ENCODE measurements at regions not wholly inside any gene's neighbourhood (a gene's known extent, or its start where the extent isn't known, plus 50 kb on each side); places are given as distances from the start of the nearest gene placed in this dataset.

- Histone ChIP-seq H2AFZ (ENCODE audit: low read length) (no peak overlapping the region), H3K4me1 (ENCODE audit: insufficient read depth, low read length) (peaks cover 14% of the 10 kb centered on the region; the same call in 1 of the 2 replicates), H2BK120ac (ENCODE audit: low read depth, low read length, poor library complexity, severe bottlenecking) (no peak overlapping the region), H2BK12ac (ENCODE audit: insufficient read length, low read depth, low read length) (no peak overlapping the region), H3K79me2 (ENCODE audit: insufficient read depth, low read length) (no peaks in the 10 kb centered on the region), H2BK5ac (ENCODE audit: insufficient read length, low read length) (no peak overlapping the region), H2AK5ac (ENCODE audit: insufficient read length, low read length) (no peak overlapping the region), H3K9ac (ENCODE audit: extremely low read depth, insufficient read length, low read length) (no peak overlapping the region), H3K23ac (ENCODE audit: insufficient read length, low read depth, low read length) (no peak overlapping the region), H3K4me2 (ENCODE audit: insufficient read depth, insufficient read length, low read length) (no peak overlapping the region), H3K23me2 (ENCODE audit: insufficient read length, low read depth, low read length, poor library complexity, severe bottlenecking) (no peaks in the 10 kb centered on the region), H3K27me3 (ENCODE audit: insufficient read depth, low read length) (no peaks in the 10 kb centered on the region), H4K20me1 (ENCODE audit: control insufficient read depth, insufficient read depth, insufficient read length) (no peaks in the 10 kb centered on the region), H4K5ac (ENCODE audit: insufficient read length, low read depth, low read length) (no peak overlapping the region), H4K91ac (ENCODE audit: insufficient read length, low read depth, low read length) (no peak overlapping the region), H2BK15ac (ENCODE audit: low read depth, low read length) (no peak overlapping the region), H3K4ac (ENCODE audit: low read depth, low read length) (no peak overlapping the region), H3K14ac (ENCODE audit: insufficient read depth, low read length) (no peak overlapping the region), H3K79me1 (ENCODE audit: insufficient read depth, low read depth, low read length, poor library complexity, severe bottlenecking) (no peaks in the 10 kb centered on the region), H3K56ac (ENCODE audit: insufficient read length, low read depth, low read length) (no peak overlapping the region), H3K27ac (ENCODE audit: insufficient read length, low read depth, low read length) (no peak overlapping the region), H3K9me3 (ENCODE audit: control insufficient read depth, low read depth, low read length) (no peaks in the 10 kb centered on the region), H2BK20ac (ENCODE audit: low read depth, low read length, poor library complexity, severe bottlenecking) (no peak overlapping the region), H3K18ac (ENCODE audit: insufficient read length, low read depth, low read length) (no peak overlapping the region), H3T11ph (ENCODE audit: low read length) (no peak overlapping the region), H4K8ac (replicated peaks; ENCODE audit: insufficient read length, low read depth, low read length) (no peak overlapping the region)
- H3K27ac Mint-ChIP-seq: peak overlapping the region in 2 of 3 experiments; percentile 52 to 77; a peak in 3 of 7 replicates
- peaks cover 6 to 15% of the 10 kb centered on the region in 2 experiments; a peak in 4 of 5 replicates for H3K9me3 Mint-ChIP-seq
- H3K4me3 Mint-ChIP-seq: no peak overlapping the region; a peak in 1 of 5 replicates
- DNase-seq: no peak
- peaks cover 2 to 17% (median 3%) of the 10 kb centered on the region in 3 experiments; a peak in 5 of 7 replicates for H3K36me3 Mint-ChIP-seq (ENCODE audit: insufficient read depth in 1 of 3, low read depth in 3 of 3)
- H3K27me3 Mint-ChIP-seq (ENCODE audit: low read depth): no peaks in the 10 kb centered on the region; the same call in 1 of the 2 replicates
- no peak for TF ChIP-seq CTCF (conservative IDR thresholded peaks at IDR 0.05)
- WGBS (ENCODE audit: extremely low coverage, insufficient read length, low lambda C conversion rate): no CpG with 5 or more reads among the region's 10 CpGs
- peaks cover 25 to 33% of the 10 kb centered on the region in 2 experiments for H3K4me1 Mint-ChIP-seq
Observed at GRCh38 chr5:173823721-173824567, 64.2 kb upstream of the CPEB4 start.

All from H9 (cell line).